ENCODE measurements at regions not wholly inside any gene's neighbourhood (a gene's known extent, or its start where the extent isn't known, plus 50 kb on each side); places are given as distances from the start of the nearest gene placed in this dataset.
"Not testable (repeated sequence)": the region's sequence is repeated elsewhere in the genome, so short reads cannot be mapped to it uniquely, and the experiment has no call there.

GRCh38 chr4:85187106-85187505, 220.6 kb upstream of the WDFY3 start:
- TF ChIP-seq JUND (IDR thresholded peaks at IDR 0.05; ENCODE audit: low read depth) = no peak
- no peak for DNase-seq (ENCODE audit: low read depth in 1 of 2, low spot score in 1 of 2)
- in situ Hi-C loops (cut with HindIII; ENCODE audit: low pct_unique_long_range_greater_than_20kb, low sequenced_read_pairs) = no loop called here

- in situ Hi-C loops (cut with HindIII; ENCODE audit: low pct_unique_long_range_greater_than_20kb, low sequenced_read_pairs) = not testable (repeated sequence)
- DNase-seq (ENCODE audit: low read depth in 1 of 2, low spot score in 1 of 2) = peak in 1 of 2 experiments; percentile 40
Measured at GRCh38 chr4:85196015-85196414, 229.5 kb upstream of the WDFY3 start.

- no peak for TF ChIP-seq JUND (IDR thresholded peaks at IDR 0.05; ENCODE audit: low read depth)
- no peak for DNase-seq (ENCODE audit: low read depth in 1 of 2, low spot score in 1 of 2)
- in situ Hi-C loops (cut with HindIII; ENCODE audit: low pct_unique_long_range_greater_than_20kb, low sequenced_read_pairs) = no loop called here
Measured at GRCh38 chr4:85200106-85200505, 233.6 kb upstream of the WDFY3 start.

GRCh38 chr4:85209161-85209560, 242.7 kb upstream of the WDFY3 start:
- TF ChIP-seq JUND (IDR thresholded peaks at IDR 0.05; ENCODE audit: low read depth) = no peak
- in situ Hi-C loops (cut with HindIII; ENCODE audit: low pct_unique_long_range_greater_than_20kb, low sequenced_read_pairs) = no loop called here
- no peak for DNase-seq (ENCODE audit: low read depth in 1 of 2, low spot score in 1 of 2)

GRCh38 chr4:85210353-85210752, 243.9 kb upstream of the WDFY3 start:
- in situ Hi-C loops (cut with HindIII; ENCODE audit: low pct_unique_long_range_greater_than_20kb, low sequenced_read_pairs) = no loop called here
- TF ChIP-seq JUND (IDR thresholded peaks at IDR 0.05; ENCODE audit: low read depth) = no peak
- DNase-seq (ENCODE audit: low read depth in 1 of 2, low spot score in 1 of 2) = peak in 1 of 2 experiments; percentile 17

GRCh38 chr4:85216571-85216970, 250.1 kb upstream of the WDFY3 start:
- DNase-seq (ENCODE audit: low read depth in 1 of 2, low spot score in 1 of 2); in situ Hi-C loops (cut with HindIII; ENCODE audit: low pct_unique_long_range_greater_than_20kb, low sequenced_read_pairs): not testable (repeated sequence)

GRCh38 chr4:85218756-85219155, 252.3 kb upstream of the WDFY3 start:
- in situ Hi-C loops (cut with HindIII; ENCODE audit: low pct_unique_long_range_greater_than_20kb, low sequenced_read_pairs) = no loop called here
- no peak for DNase-seq (ENCODE audit: low read depth in 1 of 2, low spot score in 1 of 2)
- TF ChIP-seq JUND (IDR thresholded peaks at IDR 0.05; ENCODE audit: low read depth) = no peak

- in situ Hi-C loops (cut with HindIII; ENCODE audit: low pct_unique_long_range_greater_than_20kb, low sequenced_read_pairs) = no loop called here
- TF ChIP-seq JUND (IDR thresholded peaks at IDR 0.05; ENCODE audit: low read depth) = no peak
- DNase-seq (ENCODE audit: low read depth in 1 of 2, low spot score in 1 of 2) = no peak
Measured at GRCh38 chr4:85221606-85222005, 253.3 kb upstream of the ARHGAP24 start.

- no peak for DNase-seq (ENCODE audit: low read depth in 1 of 2, low spot score in 1 of 2)
- no peak for TF ChIP-seq JUND (IDR thresholded peaks at IDR 0.05; ENCODE audit: low read depth)
- in situ Hi-C loops (cut with HindIII; ENCODE audit: low pct_unique_long_range_greater_than_20kb, low sequenced_read_pairs) = no loop called here
Measured at GRCh38 chr4:85222561-85222960, 252.4 kb upstream of the ARHGAP24 start.

- no peak for TF ChIP-seq JUND (IDR thresholded peaks at IDR 0.05; ENCODE audit: low read depth)
- DNase-seq (ENCODE audit: low read depth in 1 of 2, low spot score in 1 of 2) = no peak
- in situ Hi-C loops (cut with HindIII; ENCODE audit: low pct_unique_long_range_greater_than_20kb, low sequenced_read_pairs) = no loop called here
Measured at GRCh38 chr4:85228264-85228663, 246.7 kb upstream of the ARHGAP24 start.

- in situ Hi-C loops (cut with HindIII; ENCODE audit: low pct_unique_long_range_greater_than_20kb, low sequenced_read_pairs) = no loop called here
- TF ChIP-seq JUND (IDR thresholded peaks at IDR 0.05; ENCODE audit: low read depth) = no peak
- no peak for DNase-seq (ENCODE audit: low read depth in 1 of 2, low spot score in 1 of 2)
Measured at GRCh38 chr4:85233516-85233915, 241.4 kb upstream of the ARHGAP24 start.

- no peak for TF ChIP-seq JUND (IDR thresholded peaks at IDR 0.05; ENCODE audit: low read depth)
- DNase-seq (ENCODE audit: low read depth in 1 of 2, low spot score in 1 of 2) = peak in 1 of 2 experiments; percentile 26
- in situ Hi-C loops (cut with HindIII; ENCODE audit: low pct_unique_long_range_greater_than_20kb, low sequenced_read_pairs) = no loop called here
Measured at GRCh38 chr4:85243857-85244256, 231.1 kb upstream of the ARHGAP24 start.

- no peak for TF ChIP-seq JUND (IDR thresholded peaks at IDR 0.05; ENCODE audit: low read depth)
- in situ Hi-C loops (cut with HindIII; ENCODE audit: low pct_unique_long_range_greater_than_20kb, low sequenced_read_pairs) = no loop called here
- no peak for DNase-seq (ENCODE audit: low read depth in 1 of 2, low spot score in 1 of 2)
Measured at GRCh38 chr4:85244638-85245037, 230.3 kb upstream of the ARHGAP24 start.

GRCh38 chr4:85246055-85246454, 228.9 kb upstream of the ARHGAP24 start:
- DNase-seq (ENCODE audit: low read depth in 1 of 2, low spot score in 1 of 2) = no peak
- TF ChIP-seq JUND (IDR thresholded peaks at IDR 0.05; ENCODE audit: low read depth) = no peak
- in situ Hi-C loops (cut with HindIII; ENCODE audit: low pct_unique_long_range_greater_than_20kb, low sequenced_read_pairs) = no loop called here

Data from T47D (cell line).